H9 (cell line): ENCODE measurements at regions not wholly inside any gene's neighbourhood (a gene's known extent, or its start where the extent isn't known, plus 50 kb on each side); places are given as distances from the start of the nearest gene placed in this dataset.

Experiments
- DNase-seq: peaks from one replicate; pipeline ENCODE4 v3.0.0-alpha.2; 2017
- H2AFZ ChIP-seq: one replicate; pipeline ENCODE4 v1.6.1; 2013; ENCODE audit warnings: mild to moderate bottlenecking, low read length, control low read depth, moderate library complexity
- H2AK5ac ChIP-seq: 2 replicates; pipeline ENCODE4 v1.6.1; 2013; ENCODE audit warnings: low read length, control low read depth, mixed read lengths; ENCODE audit not compliant: insufficient read length
- H2BK120ac ChIP-seq: one replicate; pipeline ENCODE4 v1.6.1; 2013; ENCODE audit warnings: low read depth, mild to moderate bottlenecking, low read length, control low read depth, inconsistent platforms; ENCODE audit not compliant: poor library complexity, severe bottlenecking
- H2BK12ac ChIP-seq: 2 replicates; pipeline ENCODE4 v1.6.1; 2013; ENCODE audit warnings: low read length, control low read depth, mixed read lengths, low read depth; ENCODE audit not compliant: insufficient read length
- H2BK15ac ChIP-seq: 2 replicates; pipeline ENCODE4 v1.6.1; 2013; ENCODE audit warnings: low read depth, low read length, control low read depth
- H2BK20ac ChIP-seq: one replicate; pipeline ENCODE4 v1.6.1; 2013; ENCODE audit warnings: low read depth, mild to moderate bottlenecking, low read length, control low read depth, inconsistent platforms; ENCODE audit not compliant: poor library complexity, severe bottlenecking
- H2BK5ac ChIP-seq: 2 replicates; pipeline ENCODE4 v1.6.1; 2013; ENCODE audit warnings: low read length, control low read depth, mixed read lengths; ENCODE audit not compliant: insufficient read length
- H3K14ac ChIP-seq: 2 replicates; pipeline ENCODE4 v1.6.1; 2013; ENCODE audit warnings: low read length, control low read depth; ENCODE audit not compliant: insufficient read depth
- H3K18ac ChIP-seq: 2 replicates; pipeline ENCODE4 v1.6.1; 2013; ENCODE audit warnings: low read depth, mild to moderate bottlenecking, mixed read lengths, low read length, control low read depth; ENCODE audit not compliant: insufficient read length
- H3K23ac ChIP-seq: 2 replicates; pipeline ENCODE4 v1.6.1; 2013; ENCODE audit warnings: low read length, control low read depth, mixed read lengths, low read depth; ENCODE audit not compliant: insufficient read length
- H3K23me2 ChIP-seq: 2 replicates; pipeline ENCODE4 v1.6.1; 2013; ENCODE audit warnings: low read depth, mild to moderate bottlenecking, mixed read lengths, low read length, control low read depth; ENCODE audit not compliant: insufficient read length, poor library complexity, severe bottlenecking
- H3K27ac ChIP-seq: 2 replicates; pipeline ENCODE4 v1.5.1; 2013; ENCODE audit warnings: low read length, control low read depth, mixed read lengths, low read depth; ENCODE audit not compliant: insufficient read length
- H3K27me3 ChIP-seq: 2 replicates; pipeline ENCODE4 v1.6.1; 2013; ENCODE audit warnings: low read length, control low read depth, inconsistent platforms; ENCODE audit not compliant: insufficient read depth
- H3K4ac ChIP-seq: 2 replicates; pipeline ENCODE4 v1.6.1; 2013; ENCODE audit warnings: low read depth, mild to moderate bottlenecking, control low read depth, inconsistent platforms, low read length, moderate library complexity
- H3K4me1 ChIP-seq: 2 replicates; pipeline ENCODE4 v1.6.1; 2013; ENCODE audit warnings: low read length, control low read depth, inconsistent platforms; ENCODE audit not compliant: insufficient read depth
- H3K4me2 ChIP-seq: 2 replicates; pipeline ENCODE4 v1.6.1; 2013; ENCODE audit warnings: low read length, control low read depth, mixed read lengths; ENCODE audit not compliant: insufficient read length, insufficient read depth
- H3K56ac ChIP-seq: 2 replicates; pipeline ENCODE4 v1.6.1; 2013; ENCODE audit warnings: low read depth, mild to moderate bottlenecking, mixed read lengths, low read length, control low read depth; ENCODE audit not compliant: insufficient read length
- H3K79me1 ChIP-seq: 2 replicates; pipeline ENCODE4 v1.6.1; 2013; ENCODE audit warnings: low read depth, mild to moderate bottlenecking, moderate library complexity, low read length, control low read depth, inconsistent platforms; ENCODE audit not compliant: insufficient read depth, poor library complexity, severe bottlenecking
- H3K79me2 ChIP-seq: 2 replicates; pipeline ENCODE4 v1.6.1; 2013; ENCODE audit warnings: low read length, control low read depth, inconsistent platforms; ENCODE audit not compliant: insufficient read depth
- H3K9ac ChIP-seq: 2 replicates; pipeline ENCODE4 v1.6.1; 2013; ENCODE audit warnings: low read length, control low read depth, mixed read lengths; ENCODE audit not compliant: insufficient read length; ENCODE audit errors: extremely low read depth
- H3K9me3 ChIP-seq: one replicate; pipeline ENCODE4 v1.6.1; 2013; ENCODE audit warnings: low read depth, low read length, inconsistent platforms; ENCODE audit not compliant: control insufficient read depth
- H3T11ph ChIP-seq: one replicate; pipeline ENCODE4 v1.6.1; 2013; ENCODE audit warnings: mild to moderate bottlenecking, low read length, control low read depth, inconsistent platforms
- H4K20me1 ChIP-seq: one replicate; pipeline ENCODE4 v1.6.1; 2013; ENCODE audit not compliant: control insufficient read depth, insufficient read length, insufficient read depth
- H4K5ac ChIP-seq: 2 replicates; pipeline ENCODE4 v1.6.1; 2013; ENCODE audit warnings: low read depth, mild to moderate bottlenecking, mixed read lengths, low read length, control low read depth; ENCODE audit not compliant: insufficient read length
- H4K8ac ChIP-seq: replicated peaks from 2 replicates; pipeline ENCODE4 v1.6.1; 2013; ENCODE audit warnings: low read length, control low read depth, mixed read lengths, low read depth; ENCODE audit not compliant: insufficient read length
- H4K91ac ChIP-seq: 2 replicates; pipeline ENCODE4 v1.6.1; 2013; ENCODE audit warnings: low read depth, mild to moderate bottlenecking, moderate library complexity, mixed read lengths, low read length, control low read depth; ENCODE audit not compliant: insufficient read length
- H3K27ac Mint-ChIP-seq, 3 experiments: 2 replicates in 2 of 3; 3 replicates in 1 of 3; pipeline ENCODE4 v1.8.0; 2020 to 2021; ENCODE audit warnings: mixed read lengths in 3 of 3, mild to moderate bottlenecking in 1 of 3, moderate library complexity in 1 of 3
- H3K27me3 Mint-ChIP-seq: 2 replicates; pipeline ENCODE4 v1.8.0; 2021; ENCODE audit warnings: low read depth, mild to moderate bottlenecking, moderate library complexity, mixed read lengths
- H3K36me3 Mint-ChIP-seq, 3 experiments: 2 replicates in 2 of 3; 3 replicates in 1 of 3; pipeline ENCODE4 v1.8.0; 2020 to 2021; ENCODE audit warnings: low read depth in 3 of 3, mixed read lengths in 3 of 3; ENCODE audit not compliant: insufficient read depth in 1 of 3
- H3K4me1 Mint-ChIP-seq, 2 experiments: 2 replicates each; pipeline ENCODE4 v1.8.0; 2020; ENCODE audit warnings: mixed read lengths in 2 of 2
- H3K4me3 Mint-ChIP-seq, 2 experiments: 2 replicates in 1 of 2; 3 replicates in 1 of 2; pipeline ENCODE4 v1.8.0; 2020 to 2021; ENCODE audit warnings: mild to moderate bottlenecking in 2 of 2, mixed read lengths in 2 of 2, moderate library complexity in 1 of 2
- H3K9me3 Mint-ChIP-seq, 2 experiments: 2 replicates in 1 of 2; 3 replicates in 1 of 2; pipeline ENCODE4 v1.8.0; 2020; ENCODE audit warnings: mild to moderate bottlenecking in 2 of 2, mixed read lengths in 2 of 2, moderate library complexity in 1 of 2
- CTCF ChIP-seq: fragments of 200-600 bp; sonication (generic); conservative IDR thresholded peaks from 3 replicates; pipeline ENCODE4 v1.8.0; 2021; ENCODE audit warnings: antibody characterized with exemption, mild to moderate bottlenecking
- WGBS: extraction: QIAGEN DNeasy Blood & Tissue Kit; methylation state at CpG from one replicate; pipeline ENCODE4 v1.1.7; 2013; ENCODE audit warnings: missing lambda C conversion rate, low lambda C conversion rate, mixed read lengths; ENCODE audit not compliant: insufficient read length; ENCODE audit errors: extremely low coverage; 5-methylcytosine and 5-hydroxymethylcytosine counted together

GRCh38 chr10:36946598-36946997 is 178.8 kb upstream of the ANKRD30A start:
- no peaks in the 10 kb centered on the region for H4K20me1 ChIP-seq
- no peak overlapping the region for H3K27ac Mint-ChIP-seq
- no peak overlapping the region for H2BK20ac ChIP-seq
- no peaks in the 10 kb centered on the region for H3K4me1 Mint-ChIP-seq
- no peak overlapping the region for H3K14ac ChIP-seq
- H3K9me3 ChIP-seq = peaks cover 58% of the 10 kb centered on the region
- no peak overlapping the region for H3K27ac ChIP-seq
- no peak overlapping the region for H2BK120ac ChIP-seq
- WGBS = no CpG with 5 or more reads among the region's 2 CpGs
- DNase-seq = no peak
- no peak overlapping the region for H3K23ac ChIP-seq
- no peak overlapping the region for H2BK15ac ChIP-seq
- H3K79me2 ChIP-seq = no peaks in the 10 kb centered on the region
- H3K4me1 ChIP-seq = no peaks in the 10 kb centered on the region
- no peak overlapping the region for H4K8ac ChIP-seq
- H3T11ph ChIP-seq = no peak overlapping the region
- no peak for TF ChIP-seq CTCF
- H2AFZ ChIP-seq = no peak overlapping the region
- H4K5ac ChIP-seq = no peak overlapping the region
- H2BK5ac ChIP-seq = no peak overlapping the region
- H3K9ac ChIP-seq = no peak overlapping the region
- no peaks in the 10 kb centered on the region for H3K79me1 ChIP-seq
- H3K4ac ChIP-seq = no peak overlapping the region
- H3K27me3 Mint-ChIP-seq = peaks cover 2% of the 10 kb centered on the region
- H3K4me3 Mint-ChIP-seq = no peak overlapping the region
- H3K23me2 ChIP-seq = no peaks in the 10 kb centered on the region
- H3K36me3 Mint-ChIP-seq = peaks cover 4 to 19% (median 13%) of the 10 kb centered on the region in 3 experiments; a peak in 6 of 7 replicates
- H3K4me2 ChIP-seq = no peak overlapping the region
- no peak overlapping the region for H3K18ac ChIP-seq
- peaks cover 90 to 95% of the 10 kb centered on the region in 2 experiments for H3K9me3 Mint-ChIP-seq
- no peak overlapping the region for H3K56ac ChIP-seq
- no peak overlapping the region for H2BK12ac ChIP-seq
- no peaks in the 10 kb centered on the region for H3K27me3 ChIP-seq
- H4K91ac ChIP-seq = no peak overlapping the region
- no peak overlapping the region for H2AK5ac ChIP-seq
